Mesenchymal stem cell (in vitro differentiated cells and primary cell): ENCODE measurements at regions not wholly inside any gene's neighbourhood (a gene's known extent, or its start where the extent isn't known, plus 50 kb on each side); places are given as distances from the start of the nearest gene placed in this dataset.
A peak's percentile ranks its signal among the peaks of the same experiment; 100 is the strongest.

ENCODE experiments used
- DNase-seq: peaks from one replicate; pipeline ENCODE4 v3.0.0-alpha.2; 2013
- H2AFZ ChIP-seq: one replicate; pipeline ENCODE4 v1.6.1; 2013; ENCODE audit warnings: low read depth, mild to moderate bottlenecking, control low read depth, inconsistent platforms, low read length, moderate library complexity
- H2AK5ac ChIP-seq: 2 replicates; pipeline ENCODE4 v1.6.1; 2013; ENCODE audit warnings: low read length, moderate library complexity, mild to moderate bottlenecking, inconsistent platforms; ENCODE audit not compliant: severe bottlenecking
- H2BK120ac ChIP-seq: one replicate; pipeline ENCODE4 v1.6.1; 2013; ENCODE audit warnings: low read depth, mild to moderate bottlenecking, inconsistent platforms, low read length, moderate library complexity
- H2BK12ac ChIP-seq, 2 experiments: one replicate each; pipeline ENCODE4 v1.6.1; 2013; ENCODE audit warnings: inconsistent platforms in 2 of 2, low read length in 2 of 2, mild to moderate bottlenecking in 2 of 2, moderate library complexity in 2 of 2, control low read depth in 1 of 2
- H2BK15ac ChIP-seq: one replicate; pipeline ENCODE4 v1.6.1; 2013; ENCODE audit warnings: mild to moderate bottlenecking, low read depth, inconsistent platforms; ENCODE audit not compliant: poor library complexity, severe bottlenecking
- H2BK5ac ChIP-seq: 2 replicates; pipeline ENCODE4 v1.6.1; 2013; ENCODE audit warnings: low read depth, mild to moderate bottlenecking, low read length, control low read depth, inconsistent platforms; ENCODE audit not compliant: poor library complexity, severe bottlenecking
- H3K14ac ChIP-seq, 2 experiments: one replicate each; pipeline ENCODE4 v1.6.1; 2013; ENCODE audit warnings: inconsistent platforms in 2 of 2, low read length in 2 of 2, control low read depth in 1 of 2, mild to moderate bottlenecking in 1 of 2, moderate library complexity in 1 of 2
- H3K18ac ChIP-seq, 2 experiments: one replicate each; pipeline ENCODE4 v1.6.1; 2013; ENCODE audit warnings: inconsistent platforms in 2 of 2, low read length in 2 of 2, control low read depth in 1 of 2, low read depth in 1 of 2, mild to moderate bottlenecking in 1 of 2
- H3K23ac ChIP-seq, 2 experiments: one replicate each; pipeline ENCODE4 v1.6.1; 2013; ENCODE audit warnings: inconsistent platforms in 2 of 2, low read length in 2 of 2, mild to moderate bottlenecking in 2 of 2, moderate library complexity in 2 of 2, control low read depth in 1 of 2
- H3K27ac ChIP-seq: 2 replicates; pipeline ENCODE4 v1.5.1; 2013; ENCODE audit warnings: mild to moderate bottlenecking, moderate library complexity, low read length, control low read depth, inconsistent platforms; ENCODE audit not compliant: poor library complexity, severe bottlenecking
- H3K27me3 ChIP-seq, 2 experiments: 2 replicates each; pipeline versions ENCODE4 v1.6.1 to v1.7.0; 2013; ENCODE audit warnings: low read length in 2 of 2, mild to moderate bottlenecking in 2 of 2, moderate library complexity in 2 of 2, control low read depth in 1 of 2, inconsistent platforms in 1 of 2; ENCODE audit not compliant: control insufficient read depth in 1 of 2, insufficient read depth in 1 of 2
- H3K36me3 ChIP-seq, 2 experiments: 2 replicates each; pipeline versions ENCODE4 v1.6.1 to v1.7.0; 2013; ENCODE audit warnings: low read length in 2 of 2, control low read depth in 1 of 2, inconsistent platforms in 1 of 2, low read depth in 1 of 2, mild to moderate bottlenecking in 1 of 2; ENCODE audit not compliant: insufficient read depth in 2 of 2, control insufficient read depth in 1 of 2
- H3K4ac ChIP-seq, 2 experiments: one replicate each; pipeline ENCODE4 v1.6.1; 2013; ENCODE audit warnings: inconsistent platforms in 2 of 2, low read length in 2 of 2, mild to moderate bottlenecking in 2 of 2, moderate library complexity in 2 of 2, control low read depth in 1 of 2, low read depth in 1 of 2
- H3K4me1 ChIP-seq: 2 replicates; pipeline ENCODE4 v1.6.1; 2013; ENCODE audit warnings: low read depth, low read length, control low read depth; ENCODE audit not compliant: control insufficient read depth, insufficient read depth
- H3K4me2 ChIP-seq: 2 replicates; pipeline ENCODE4 v1.6.1; 2013; ENCODE audit warnings: low read length, mild to moderate bottlenecking, inconsistent platforms; ENCODE audit not compliant: poor library complexity, severe bottlenecking
- H3K4me3 ChIP-seq, 2 experiments: 2 replicates each; pipeline versions ENCODE4 v1.5.1 to v1.7.0; 2013; ENCODE audit warnings: low read length in 2 of 2, mild to moderate bottlenecking in 2 of 2, control low read depth in 1 of 2, low read depth in 1 of 2; ENCODE audit not compliant: insufficient read depth in 1 of 2
- H3K79me1 ChIP-seq: replicated peaks from 2 replicates; pipeline ENCODE4 v1.6.1; 2013; ENCODE audit warnings: mild to moderate bottlenecking, control low read depth, low read length, inconsistent platforms; ENCODE audit not compliant: poor library complexity, severe bottlenecking
- H3K9ac ChIP-seq: 2 replicates; pipeline ENCODE4 v1.7.0; 2013; ENCODE audit warnings: mild to moderate bottlenecking, low read length, moderate library complexity
- H3K9me3 ChIP-seq: 2 replicates; pipeline ENCODE4 v1.7.0; 2013; ENCODE audit warnings: mild to moderate bottlenecking, low read length; ENCODE audit not compliant: control insufficient read depth
- H4K8ac ChIP-seq: one replicate; pipeline ENCODE4 v1.6.1; 2013; ENCODE audit warnings: inconsistent platforms, mild to moderate bottlenecking, low read length, moderate library complexity
- H4K91ac ChIP-seq: one replicate; pipeline ENCODE4 v1.6.1; 2013; ENCODE audit warnings: mild to moderate bottlenecking, low read length, inconsistent platforms
- WGBS: methylation state at CpG from one replicate; pipeline ENCODE4 v1.1.7; 2013; ENCODE audit warnings: mixed read lengths; 5-methylcytosine and 5-hydroxymethylcytosine counted together

- no peak overlapping the region for H2AFZ ChIP-seq
- no peaks in the 10 kb centered on the region for H3K36me3 ChIP-seq
- no peak overlapping the region for H2BK15ac ChIP-seq
- H3K79me1 ChIP-seq, result no peaks in the 10 kb centered on the region
- H4K91ac ChIP-seq, result no peak overlapping the region
- H3K14ac ChIP-seq, result no peak overlapping the region
- WGBS, result 100% methylated on average over 1 of the region's 1 CpG
- H3K27ac ChIP-seq, result no peak overlapping the region
- no peak overlapping the region for H2AK5ac ChIP-seq
- no peak overlapping the region for H3K4me3 ChIP-seq
- peaks cover 38% of the 10 kb centered on the region for H3K9me3 ChIP-seq
- no peak overlapping the region for H2BK5ac ChIP-seq
- no peak overlapping the region for H2BK12ac ChIP-seq
- H3K27me3 ChIP-seq, result no peaks in the 10 kb centered on the region
- H3K9ac ChIP-seq, result no peak overlapping the region
- peaks cover 1% of the 10 kb centered on the region for H3K4me1 ChIP-seq
- H4K8ac ChIP-seq, result no peak overlapping the region
- no peak for DNase-seq
- H3K4me2 ChIP-seq, result no peak overlapping the region
- no peak overlapping the region for H3K18ac ChIP-seq
- no peak overlapping the region for H2BK120ac ChIP-seq
- H3K23ac ChIP-seq, result no peak overlapping the region
- H3K4ac ChIP-seq, result no peak overlapping the region
These were observed 552.3 kb downstream of the TDRD15 start for GRCh38 chr2:21676041-21676440.

GRCh38 chr2:21676676-21677075 is 552.9 kb downstream of the TDRD15 start:
- Histone ChIP-seq H2BK5ac (no peak overlapping the region), H2BK15ac (no peak overlapping the region), H3K9ac (no peak overlapping the region), H3K9me3 (peaks cover 44% of the 10 kb centered on the region), H2BK120ac (no peak overlapping the region), H3K4me3 (no peak overlapping the region), H4K8ac (no peak overlapping the region), H3K36me3 (no peaks in the 10 kb centered on the region), H3K4me1 (peaks cover 1% of the 10 kb centered on the region), H3K14ac (no peak overlapping the region), H4K91ac (no peak overlapping the region), H3K27ac (peak overlapping the region; percentile 18), H3K27me3 (no peaks in the 10 kb centered on the region), H3K4ac (no peak overlapping the region), H3K79me1 (no peaks in the 10 kb centered on the region), H2AFZ (no peak overlapping the region), H3K4me2 (no peak overlapping the region), H3K23ac (no peak overlapping the region), H2AK5ac (no peak overlapping the region), H2BK12ac (no peak overlapping the region), H3K18ac (no peak overlapping the region)
- DNase-seq, result no peak

- no peak overlapping the region for H2BK120ac ChIP-seq
- peaks cover 40% of the 10 kb centered on the region for H3K9me3 ChIP-seq
- H3K79me1 ChIP-seq, result no peaks in the 10 kb centered on the region
- H3K4ac ChIP-seq, result no peak overlapping the region
- no peak overlapping the region for H2BK5ac ChIP-seq
- H3K18ac ChIP-seq, result no peak overlapping the region
- no peak overlapping the region for H3K4me3 ChIP-seq
- H3K27ac ChIP-seq, result no peak overlapping the region
- no peak overlapping the region for H4K91ac ChIP-seq
- H3K36me3 ChIP-seq, result no peaks in the 10 kb centered on the region
- no peak overlapping the region for H2BK12ac ChIP-seq
- H4K8ac ChIP-seq, result no peak overlapping the region
- no peak overlapping the region for H3K23ac ChIP-seq
- H2AFZ ChIP-seq, result no peak overlapping the region
- DNase-seq, result no peak
- H3K27me3 ChIP-seq, result no peaks in the 10 kb centered on the region
- H2BK15ac ChIP-seq, result no peak overlapping the region
- no peak overlapping the region for H3K9ac ChIP-seq
- H3K14ac ChIP-seq, result no peak overlapping the region
- no CpG with 5 or more reads among the region's 2 CpGs for WGBS
- no peak overlapping the region for H2AK5ac ChIP-seq
- no peak overlapping the region for H3K4me2 ChIP-seq
- no peaks in the 10 kb centered on the region for H3K4me1 ChIP-seq
These were observed 560.1 kb downstream of the TDRD15 start for GRCh38 chr2:21683838-21684237.

GRCh38 chr2:21687589-21687988 is 563.8 kb downstream of the TDRD15 start:
- H4K8ac ChIP-seq, result no peak overlapping the region
- no peaks in the 10 kb centered on the region for H3K36me3 ChIP-seq
- H3K4ac ChIP-seq, result no peak overlapping the region
- H4K91ac ChIP-seq, result no peak overlapping the region
- H3K27ac ChIP-seq, result no peak overlapping the region
- H3K79me1 ChIP-seq, result no peaks in the 10 kb centered on the region
- peaks cover 17% of the 10 kb centered on the region for H3K9me3 ChIP-seq
- no peak overlapping the region for H3K4me2 ChIP-seq
- no peaks in the 10 kb centered on the region for H3K27me3 ChIP-seq
- H2BK12ac ChIP-seq, result no peak overlapping the region
- H2AFZ ChIP-seq, result no peak overlapping the region
- H3K23ac ChIP-seq, result no peak overlapping the region
- H2BK15ac ChIP-seq, result no peak overlapping the region
- WGBS, result 80% methylated on average over 2 of the region's 2 CpGs
- H3K4me1 ChIP-seq, result no peaks in the 10 kb centered on the region
- no peak overlapping the region for H3K14ac ChIP-seq
- no peak for DNase-seq
- H3K18ac ChIP-seq, result no peak overlapping the region
- H3K4me3 ChIP-seq, result no peak overlapping the region
- H2BK120ac ChIP-seq, result no peak overlapping the region
- H3K9ac ChIP-seq, result no peak overlapping the region
- no peak overlapping the region for H2BK5ac ChIP-seq
- H2AK5ac ChIP-seq, result no peak overlapping the region
